HepG2 (cell line): ENCODE measurements at regions not wholly inside any gene's neighbourhood (a gene's known extent, or its start where the extent isn't known, plus 50 kb on each side); places are given as distances from the start of the nearest gene placed in this dataset.

Experiments
- ATAC-seq: fragments of 200-7000 bp; cut with Tn5 transposase; 3 replicates; pipeline ENCODE4 v1.9.1; 2020; ENCODE audit warnings: mild to moderate bottlenecking, moderate library complexity
- BruUV-seq: library from RNA; stranded (reverse); fragments of 400-500 nt; replicated peaks from 2 replicates; lab custom pipeline; 2021; lab: Mats Ljungman, UMichigan
- CTCF ChIA-PET: fragments of 300-600 bp; formaldehyde crosslinking; extraction: SDS; loops from one replicate; lab custom pipeline; 2021; ENCODE audit warnings: low total read pairs, inconsistent platforms, low intra/inter-chr PET ratio; lab: Yijun Ruan, JAX
- POLR2A ChIA-PET: fragments of 350-600 bp; sonication (Branson Sonifier 250); formaldehyde crosslinking; loops from one replicate; lab custom pipeline; 2020; ENCODE audit warnings: antibody characterized with exemption, inconsistent platforms; lab: Yijun Ruan, JAX
- DNase-seq: peaks from one replicate; pipeline ENCODE4 v3.0.0-alpha.2; 2015; ENCODE audit warnings: low spot score
- FAIRE-seq: peaks from 3 replicates; lab custom pipeline; 2011; peaks lifted over from hg19 to GRCh38; lab: Jason Lieb, UNC
- H2AFZ ChIP-seq: one replicate; pipeline ENCODE4 v1.6.1; 2011; ENCODE audit warnings: low read length, inconsistent platforms
- H3K27ac ChIP-seq: fragments of 300-600 bp; 3 replicates; pipeline ENCODE4 v1.8.0; 2011; ENCODE audit warnings: mixed run types, mild to moderate bottlenecking, mixed read lengths, low read length, inconsistent platforms; ENCODE audit not compliant: insufficient read depth; ENCODE audit errors: extremely low read length
- H3K27me3 ChIP-seq, 2 experiments: fragments of 200-600 bp in 1 of 2; 2 replicates in 1 of 2; 3 replicates in 1 of 2; pipeline versions ENCODE4 v1.6.0 to v1.8.0; 2011; ENCODE audit warnings: low read length in 2 of 2, mild to moderate bottlenecking in 2 of 2, moderate library complexity in 2 of 2, inconsistent platforms in 1 of 2; ENCODE audit not compliant: insufficient read depth in 2 of 2, control insufficient read depth in 1 of 2
- H3K36me3 ChIP-seq, 2 experiments: fragments of 200-600 bp in 1 of 2; replicated peaks in 1 of 2; 2 replicates in 1 of 2; 3 replicates in 1 of 2; pipeline versions ENCODE4 v1.5.1 to v1.8.0; 2011; ENCODE audit warnings: low read length in 2 of 2, inconsistent platforms in 1 of 2; ENCODE audit not compliant: insufficient read depth in 2 of 2, control insufficient read depth in 1 of 2
- H3K4me1 ChIP-seq: 2 replicates; pipeline ENCODE4 v1.5.1; 2012; ENCODE audit warnings: low read length, inconsistent platforms; ENCODE audit not compliant: insufficient read depth
- H3K4me2 ChIP-seq: 2 replicates; pipeline ENCODE4 v1.6.0; 2011; ENCODE audit warnings: low read depth, low read length, inconsistent platforms
- H3K4me3 ChIP-seq, 3 experiments: fragments of 200-600 bp in 1 of 3; sonication (generic), shearing (Covaris generic) in 1 of 3; replicated peaks in 1 of 3; 2 replicates each; pipeline ENCODE4 v1.5.1; 2011 to 2016; ENCODE audit warnings: low read length in 3 of 3, inconsistent platforms in 2 of 3, low read depth in 2 of 3, mild to moderate bottlenecking in 2 of 3, control low read depth in 1 of 3, mixed read lengths in 1 of 3; ENCODE audit not compliant: insufficient read depth in 1 of 3
- H3K79me2 ChIP-seq: one replicate; pipeline ENCODE4 v1.6.1; 2011; ENCODE audit warnings: low read length, inconsistent platforms; ENCODE audit not compliant: insufficient read depth
- H3K9ac ChIP-seq: 2 replicates; pipeline ENCODE4 v1.6.0; 2011; ENCODE audit warnings: mild to moderate bottlenecking, low read depth, low read length, inconsistent platforms; ENCODE audit not compliant: insufficient read depth
- H3K9me3 ChIP-seq: 2 replicates; pipeline ENCODE4 v1.5.1; 2012; ENCODE audit warnings: mild to moderate bottlenecking, low read length
- H4K20me1 ChIP-seq: 2 replicates; pipeline ENCODE4 v1.6.0; 2011; ENCODE audit warnings: inconsistent platforms, mild to moderate bottlenecking, low read length, moderate library complexity; ENCODE audit not compliant: insufficient read depth
- CENPBD1 ChIP-seq: sonication (generic); formaldehyde crosslinking; IDR thresholded peaks from 2 replicates; pipeline ENCODE4 v1.8.0; 2022; ENCODE audit warnings: missing genetic modification reagents, low read depth, mild to moderate bottlenecking, borderline replicate concordance
- MAF1 ChIP-seq: sonication (generic); formaldehyde crosslinking; IDR thresholded peaks from 2 replicates; pipeline ENCODE4 v1.5.0; 2020; ENCODE audit warnings: missing genetic modification reagents, borderline replicate concordance
- NR2F2 ChIP-seq: IDR thresholded peaks from 2 replicates; pipeline ENCODE4 v1.6.1; 2012; ENCODE audit warnings: low read depth, inconsistent platforms, borderline replicate concordance
- ONECUT2 ChIP-seq: sonication (generic); formaldehyde crosslinking; IDR thresholded peaks from 2 replicates; pipeline ENCODE4 v1.4.0; 2020; ENCODE audit warnings: missing genetic modification reagents
- ZBTB44 ChIP-seq: sonication (generic); formaldehyde crosslinking; IDR thresholded peaks from 2 replicates; pipeline ENCODE4 v1.4.0; 2020; ENCODE audit warnings: missing genetic modification reagents
- ZMAT5 ChIP-seq: sonication (generic); formaldehyde crosslinking; IDR thresholded peaks from 2 replicates; pipeline ENCODE4 v1.5.0; 2020; ENCODE audit warnings: mild to moderate bottlenecking, low read depth, missing genetic modification reagents, borderline replicate concordance
- WGBS: methylation state at CpG from one replicate; pipeline ENCODE4 v1.1.6; 2017; ENCODE audit warnings: low lambda C conversion rate; 5-methylcytosine and 5-hydroxymethylcytosine counted together
- in situ Hi-C: cut with HindIII; loops from 2 replicates; pipeline ENCODE4 v1.10.0; 2017; ENCODE audit warnings: low pct_unique_long_range_greater_than_20kb; ENCODE audit not compliant: extremely low pct_ligation_motif_present
- intact Hi-C: fragments of 100-400 bp; cut with micrococcal nuclease; formaldehyde crosslinking; loops from one replicate; pipeline ENCODE4 v1.10.0; 2022; ENCODE audit not compliant: unreplicated experiment

- TF ChIP-seq ZBTB44 (CRISPR knock-in tag): no peak
- no peak for TF ChIP-seq MAF1 (CRISPR knock-in tag)
- TF ChIP-seq CENPBD1 (CRISPR knock-in tag): no peak
- TF ChIP-seq ZMAT5 (CRISPR knock-in tag): no peak
- no peak for TF ChIP-seq ONECUT2 (CRISPR knock-in tag)
- TF ChIP-seq NR2F2: no peak
- TF ChIP-seq, all 625 proteins: peak for 0
- Histone ChIP-seq H3K27ac (no peak overlapping the region), H2AFZ (no peak overlapping the region), H3K4me1 (no peaks in the 10 kb centered on the region), H3K4me2 (no peak overlapping the region), H4K20me1 (no peaks in the 10 kb centered on the region), H3K9ac (no peak overlapping the region), H3K4me3 (no peak overlapping the region), H3K79me2 (no peaks in the 10 kb centered on the region), H3K36me3 (no peaks in the 10 kb centered on the region), H3K9me3 (no peaks in the 10 kb centered on the region), H3K27me3 (no peaks in the 10 kb centered on the region)
- ChIA-PET CTCF (no interaction called here), POLR2A (no interaction called here)
- ATAC-seq: no peak
- intact Hi-C loops: no loop called here
- in situ Hi-C loops: no loop called here
- WGBS: 20% methylated on average over 2 of the region's 2 CpGs
- no peak for FAIRE-seq
- BruUV-seq: no TSS peak
- DNase-seq: no peak
These were observed 74.5 kb upstream of the CCNG1 start for GRCh38 chr5:163362840-163363371.
